Transverse colon (tissue), 3 donors: ENCODE measurements at regions not wholly inside any gene's neighbourhood (a gene's known extent, or its start where the extent isn't known, plus 50 kb on each side); places are given as distances from the start of the nearest gene placed in this dataset.

Experiments
- CTCF ChIP-seq, 5 experiments: fragments of 200-600 bp in 3 of 5; fragments of 450-650 bp in 2 of 5; sonication (generic) in 3 of 5; IDR thresholded peaks; 1 replicate in 2 of 5; 2 replicates in 3 of 5; pipeline ENCODE4 v1.5.1; 2016 to 2017; ENCODE audit warnings: antibody characterized with exemption in 5 of 5, inconsistent platforms in 3 of 5, mild to moderate bottlenecking in 2 of 5, moderate library complexity in 1 of 5
- EP300 ChIP-seq: sonication (generic); formaldehyde crosslinking; IDR thresholded peaks from one replicate; pipeline ENCODE4 v1.6.1; 2017; ENCODE audit warnings: antibody characterized with exemption, low read depth

GRCh38 chr2:595141-595815 is 81.9 kb downstream of the TMEM18 start:
- TF ChIP-seq CTCF (IDR thresholded peaks at IDR 0.05) (no peak), EP300 (no peak)
